ENCODE measurements at regions not wholly inside any gene's neighbourhood (a gene's known extent, or its start where the extent isn't known, plus 50 kb on each side); places are given as distances from the start of the nearest gene placed in this dataset.

- no peaks in the 10 kb centered on the region for H3K9me3 ChIP-seq
- no peak for DNase-seq (ENCODE audit: low spot score in 2 of 2)
- no peak overlapping the region for H3K27ac ChIP-seq
- H3K4me1 ChIP-seq = no peaks in the 10 kb centered on the region
- peaks cover 0 to 19% of the 10 kb centered on the region in 2 donors for H3K27me3 ChIP-seq
- intact Hi-C loops (cut with DNase I; ENCODE audit: low total_unique reads) = no loop called here
- no peak for TF ChIP-seq POLR2AphosphoS5 (IDR thresholded peaks at IDR 0.05)
- no peak for TF ChIP-seq POLR2A (IDR thresholded peaks at IDR 0.05)
- TF ChIP-seq, protein P1, sequence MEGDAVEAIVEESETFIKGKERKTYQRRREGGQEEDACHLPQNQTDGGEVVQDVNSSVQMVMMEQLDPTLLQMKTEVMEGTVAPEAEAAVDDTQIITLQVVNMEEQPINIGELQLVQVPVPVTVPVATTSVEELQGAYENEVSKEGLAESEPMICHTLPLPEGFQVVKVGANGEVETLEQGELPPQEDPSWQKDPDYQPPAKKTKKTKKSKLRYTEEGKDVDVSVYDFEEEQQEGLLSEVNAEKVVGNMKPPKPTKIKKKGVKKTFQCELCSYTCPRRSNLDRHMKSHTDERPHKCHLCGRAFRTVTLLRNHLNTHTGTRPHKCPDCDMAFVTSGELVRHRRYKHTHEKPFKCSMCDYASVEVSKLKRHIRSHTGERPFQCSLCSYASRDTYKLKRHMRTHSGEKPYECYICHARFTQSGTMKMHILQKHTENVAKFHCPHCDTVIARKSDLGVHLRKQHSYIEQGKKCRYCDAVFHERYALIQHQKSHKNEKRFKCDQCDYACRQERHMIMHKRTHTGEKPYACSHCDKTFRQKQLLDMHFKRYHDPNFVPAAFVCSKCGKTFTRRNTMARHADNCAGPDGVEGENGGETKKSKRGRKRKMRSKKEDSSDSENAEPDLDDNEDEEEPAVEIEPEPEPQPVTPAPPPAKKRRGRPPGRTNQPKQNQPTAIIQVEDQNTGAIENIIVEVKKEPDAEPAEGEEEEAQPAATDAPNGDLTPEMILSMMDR (IDR thresholded peaks at IDR 0.05) = no peak
- H3K36me3 ChIP-seq = no peaks in the 10 kb centered on the region
- no peak overlapping the region for H3K4me3 ChIP-seq
These were observed 288.8 kb downstream of the FOXL1 start for GRCh38 chr16:86866986-86867722.

DNA sequence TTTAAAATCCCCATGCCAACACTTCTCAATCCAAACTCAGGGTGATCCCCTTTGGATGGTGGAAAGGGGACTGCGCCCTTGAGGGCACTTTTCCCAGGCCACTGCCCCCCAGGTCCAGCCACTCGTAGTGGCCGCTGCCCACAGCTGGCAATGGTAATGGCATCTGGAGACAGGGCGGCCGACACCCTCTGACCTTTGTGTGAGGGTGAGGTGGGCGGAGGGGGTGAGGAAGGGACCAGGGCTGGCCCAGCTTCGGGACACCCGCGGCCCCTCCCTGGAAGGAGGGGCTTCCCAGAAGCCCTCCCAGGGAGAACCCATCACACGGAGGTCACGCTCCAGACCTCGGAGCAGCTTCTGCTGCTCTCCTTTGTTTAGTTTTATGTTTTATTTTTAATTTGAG lies 289.7 kb downstream of the FOXL1 start:
- no peak for TF ChIP-seq POLR2A (IDR thresholded peaks at IDR 0.05)
- TF ChIP-seq, protein P1 (IDR thresholded peaks at IDR 0.05) = no peak
- no peak for TF ChIP-seq POLR2AphosphoS5 (IDR thresholded peaks at IDR 0.05)
- peaks cover 4 to 6% of the 10 kb centered on the region in 2 donors for H3K9me3 ChIP-seq
- intact Hi-C loops (cut with DNase I; ENCODE audit: low total_unique reads) = no loop called here
- H3K4me1 ChIP-seq = no peaks in the 10 kb centered on the region
- H3K36me3 ChIP-seq = no peaks in the 10 kb centered on the region
- no peak for DNase-seq (ENCODE audit: low spot score in 2 of 2)
- H3K27me3 ChIP-seq = peaks cover 0 to 24% of the 10 kb centered on the region in 2 donors
- no peak overlapping the region for H3K27ac ChIP-seq
- H3K4me3 ChIP-seq = no peak overlapping the region

GRCh38 chr16:86868786-86869185 lies 290.4 kb downstream of the FOXL1 start:
- Histone ChIP-seq H3K4me1 (no peaks in the 10 kb centered on the region), H3K9me3 (peaks cover 6 to 9% of the 10 kb centered on the region in 2 donors), H3K4me3 (no peak overlapping the region), H3K27me3 (peaks cover 0 to 24% of the 10 kb centered on the region in 2 donors), H3K36me3 (no peaks in the 10 kb centered on the region), H3K27ac (no peak overlapping the region)
- TF ChIP-seq, protein P1 (IDR thresholded peaks at IDR 0.05) = no peak
- no peak for TF ChIP-seq POLR2A (IDR thresholded peaks at IDR 0.05)
- TF ChIP-seq POLR2AphosphoS5 (IDR thresholded peaks at IDR 0.05) = no peak
- no peak for DNase-seq (ENCODE audit: low spot score in 2 of 2)
- intact Hi-C loops (cut with DNase I; ENCODE audit: low total_unique reads) = no loop called here

- no peak for DNase-seq (ENCODE audit: low spot score in 2 of 2)
- peaks cover 0 to 24% of the 10 kb centered on the region in 2 donors for H3K27me3 ChIP-seq
- intact Hi-C loops (cut with DNase I; ENCODE audit: low total_unique reads) = no loop called here
These were observed 291.1 kb downstream of the FOXL1 start for GRCh38 chr16:86869288-86870022.

More at GRCh38 chr16:86869288-86870022, 291.1 kb downstream of the FOXL1 start:
- H3K4me3 ChIP-seq = no peak overlapping the region
- no peaks in the 10 kb centered on the region for H3K4me1 ChIP-seq
- no peak overlapping the region for H3K27ac ChIP-seq
- H3K9me3 ChIP-seq = peaks cover 6 to 9% of the 10 kb centered on the region in 2 donors
- H3K36me3 ChIP-seq = no peaks in the 10 kb centered on the region
- TF ChIP-seq POLR2A (IDR thresholded peaks at IDR 0.05) (no peak), POLR2AphosphoS5 (IDR thresholded peaks at IDR 0.05) (no peak)
- TF ChIP-seq, protein P1 (IDR thresholded peaks at IDR 0.05) = no peak
